ENCODE measurements at regions not wholly inside any gene's neighbourhood (a gene's known extent, or its start where the extent isn't known, plus 50 kb on each side); places are given as distances from the start of the nearest gene placed in this dataset.

GRCh38 chr3:145519398-145520047 is 641.5 kb downstream of the PLOD2 start:
- DNase-seq: no peak
- Mint-ChIP-seq H3K36me3 (ENCODE audit: low read depth) (no peaks in the 10 kb centered on the region), H3K27ac (no peak overlapping the region), H3K27me3 (ENCODE audit: insufficient read depth) (no peaks in the 10 kb centered on the region), H3K9me3 (peaks cover 35% of the 10 kb centered on the region), H3K4me1 (ENCODE audit: low read depth) (no peaks in the 10 kb centered on the region), H3K4me3 (no peak overlapping the region)
- no peak for TF ChIP-seq CTCF (IDR thresholded peaks at IDR 0.05)

GRCh38 chr3:145522179-145522578 is 638.8 kb downstream of the PLOD2 start:
- H3K9me3 Mint-ChIP-seq: peaks cover 34% of the 10 kb centered on the region
- no peak overlapping the region for H3K27ac Mint-ChIP-seq
- H3K4me1 Mint-ChIP-seq (ENCODE audit: low read depth): no peaks in the 10 kb centered on the region
- H3K4me3 Mint-ChIP-seq: no peak overlapping the region
- H3K36me3 Mint-ChIP-seq (ENCODE audit: low read depth): no peaks in the 10 kb centered on the region
- no peak for DNase-seq
- no peak for TF ChIP-seq CTCF (IDR thresholded peaks at IDR 0.05)
- no peaks in the 10 kb centered on the region for H3K27me3 Mint-ChIP-seq (ENCODE audit: insufficient read depth)

GRCh38 chr3:145522893-145523651 is 637.9 kb downstream of the PLOD2 start:
- Mint-ChIP-seq H3K4me3 (no peak overlapping the region), H3K36me3 (ENCODE audit: low read depth) (no peaks in the 10 kb centered on the region), H3K9me3 (peaks cover 35% of the 10 kb centered on the region), H3K27me3 (ENCODE audit: insufficient read depth) (no peaks in the 10 kb centered on the region), H3K27ac (no peak overlapping the region), H3K4me1 (ENCODE audit: low read depth) (no peaks in the 10 kb centered on the region)
- no peak for DNase-seq
- no peak for TF ChIP-seq CTCF (IDR thresholded peaks at IDR 0.05)

GRCh38 chr3:145531548-145531947 is 629.4 kb downstream of the PLOD2 start:
- no peak overlapping the region for H3K27ac Mint-ChIP-seq
- TF ChIP-seq CTCF (IDR thresholded peaks at IDR 0.05): no peak
- peaks cover 39% of the 10 kb centered on the region for H3K9me3 Mint-ChIP-seq
- H3K4me1 Mint-ChIP-seq (ENCODE audit: low read depth): no peaks in the 10 kb centered on the region
- no peak for DNase-seq
- H3K27me3 Mint-ChIP-seq (ENCODE audit: insufficient read depth): no peaks in the 10 kb centered on the region
- H3K36me3 Mint-ChIP-seq (ENCODE audit: low read depth): no peaks in the 10 kb centered on the region
- H3K4me3 Mint-ChIP-seq: no peak overlapping the region

GRCh38 chr3:145533696-145534095 is 627.3 kb downstream of the PLOD2 start:
- no peaks in the 10 kb centered on the region for H3K27me3 Mint-ChIP-seq (ENCODE audit: insufficient read depth)
- no peaks in the 10 kb centered on the region for H3K36me3 Mint-ChIP-seq (ENCODE audit: low read depth)
- peaks cover 33% of the 10 kb centered on the region for H3K9me3 Mint-ChIP-seq
- no peak for DNase-seq
- no peak overlapping the region for H3K27ac Mint-ChIP-seq
- no peak overlapping the region for H3K4me3 Mint-ChIP-seq
- H3K4me1 Mint-ChIP-seq (ENCODE audit: low read depth): no peaks in the 10 kb centered on the region
- TF ChIP-seq CTCF (IDR thresholded peaks at IDR 0.05): no peak
